ENCODE measurements at regions not wholly inside any gene's neighbourhood (a gene's known extent, or its start where the extent isn't known, plus 50 kb on each side); places are given as distances from the start of the nearest gene placed in this dataset.

GRCh38 chr7:15041226-15041625, 138.7 kb upstream of the DGKB start:
- Histone ChIP-seq H4K8ac (ENCODE audit: low read depth, low read length) (no peak overlapping the region), H3K14ac (ENCODE audit: low read length) (no peak overlapping the region), H2AFZ (ENCODE audit: insufficient read depth, low read length, poor library complexity) (no peak overlapping the region), H3K4me3 (ENCODE audit: low read depth, low read length) (no peak overlapping the region), H3K79me1 (ENCODE audit: low read length) (no peaks in the 10 kb centered on the region), H3K9me3 (ENCODE audit: insufficient read depth, low read depth, low read length) (no peaks in the 10 kb centered on the region), H3K4ac (ENCODE audit: low read depth, low read length) (no peak overlapping the region), H3K4me2 (ENCODE audit: low read length) (no peak overlapping the region), H2AK5ac (ENCODE audit: low read length) (no peak overlapping the region), H4K91ac (ENCODE audit: low read depth, low read length) (no peak overlapping the region), H2BK120ac (ENCODE audit: insufficient read depth, low read length, poor library complexity) (no peak overlapping the region), H3K36me3 (ENCODE audit: control insufficient read depth in 1 of 2, insufficient read depth in 2 of 2, low read length in 2 of 2) (no peaks in the 10 kb centered on the region), H2BK5ac (ENCODE audit: low read depth, low read length, poor library complexity) (no peak overlapping the region), H3K27ac (ENCODE audit: low read depth, low read length) (no peak overlapping the region), H3K4me1 (ENCODE audit: control insufficient read depth in 1 of 2, insufficient read depth in 2 of 2, low read length in 2 of 2) (no peaks in the 10 kb centered on the region), H3K9ac (ENCODE audit: low read length) (no peak overlapping the region), H3K27me3 (ENCODE audit: insufficient read depth, low read length) (no peaks in the 10 kb centered on the region), H3K79me2 (ENCODE audit: control insufficient read depth, insufficient read depth, low read length, poor library complexity) (no peaks in the 10 kb centered on the region), H3K23ac (ENCODE audit: low read length) (no peak overlapping the region), H3K18ac (ENCODE audit: low read length) (no peak overlapping the region), H2BK12ac (ENCODE audit: low read length) (no peak overlapping the region), H4K12ac (ENCODE audit: low read depth, low read length) (no peak overlapping the region)
- WGBS (ENCODE audit: extremely low coverage, insufficient coverage, insufficient read length) = no CpG with 5 or more reads among the region's 5 CpGs
- no peak for DNase-seq

DNA sequence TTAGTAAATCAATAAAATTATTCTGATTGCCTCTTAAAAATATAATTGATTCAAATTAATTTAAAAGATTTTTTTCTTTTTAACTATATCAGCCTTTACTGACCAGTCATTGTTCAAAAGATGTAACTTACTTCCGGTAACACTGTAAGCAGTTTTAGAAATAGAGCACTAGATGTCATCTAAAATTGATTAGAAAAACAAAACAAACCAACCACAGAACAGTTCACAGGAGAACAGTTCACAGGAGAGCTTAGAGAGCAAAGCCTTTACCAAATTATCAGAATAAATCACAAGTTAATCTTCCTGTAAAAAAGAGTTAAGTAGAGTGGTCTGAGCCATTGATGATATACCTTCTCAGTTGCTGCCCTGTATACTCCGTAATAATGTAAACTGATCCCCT, 133.3 kb upstream of the DGKB start:
- Histone ChIP-seq H4K12ac (ENCODE audit: low read depth, low read length) (no peak overlapping the region), H2AFZ (ENCODE audit: insufficient read depth, low read length, poor library complexity) (no peak overlapping the region), H3K36me3 (ENCODE audit: control insufficient read depth in 1 of 2, insufficient read depth in 2 of 2, low read length in 2 of 2) (no peaks in the 10 kb centered on the region), H3K23ac (ENCODE audit: low read length) (no peak overlapping the region), H4K8ac (ENCODE audit: low read depth, low read length) (no peak overlapping the region), H3K79me2 (ENCODE audit: control insufficient read depth, insufficient read depth, low read length, poor library complexity) (no peaks in the 10 kb centered on the region), H4K91ac (ENCODE audit: low read depth, low read length) (no peak overlapping the region), H3K4me1 (ENCODE audit: control insufficient read depth in 1 of 2, insufficient read depth in 2 of 2, low read length in 2 of 2) (no peaks in the 10 kb centered on the region), H3K79me1 (ENCODE audit: low read length) (no peaks in the 10 kb centered on the region), H3K18ac (ENCODE audit: low read length) (no peak overlapping the region), H2AK5ac (ENCODE audit: low read length) (no peak overlapping the region), H3K27me3 (ENCODE audit: insufficient read depth, low read length) (no peaks in the 10 kb centered on the region), H3K14ac (ENCODE audit: low read length) (no peak overlapping the region), H2BK5ac (ENCODE audit: low read depth, low read length, poor library complexity) (no peak overlapping the region), H3K27ac (ENCODE audit: low read depth, low read length) (no peak overlapping the region), H2BK12ac (ENCODE audit: low read length) (no peak overlapping the region), H3K4ac (ENCODE audit: low read depth, low read length) (no peak overlapping the region), H3K9ac (ENCODE audit: low read length) (no peak overlapping the region), H2BK120ac (ENCODE audit: insufficient read depth, low read length, poor library complexity) (no peak overlapping the region), H3K9me3 (ENCODE audit: insufficient read depth, low read depth, low read length) (no peaks in the 10 kb centered on the region), H3K4me2 (ENCODE audit: low read length) (no peak overlapping the region), H3K4me3 (ENCODE audit: low read depth, low read length) (no peak overlapping the region)
- no CpG with 5 or more reads among the region's 2 CpGs for WGBS (ENCODE audit: extremely low coverage, insufficient coverage, insufficient read length)
- DNase-seq = no peak

GRCh38 chr7:15033039-15033438, 130.5 kb upstream of the DGKB start:
- Histone ChIP-seq H3K18ac (ENCODE audit: low read length) (no peak overlapping the region), H2AK5ac (ENCODE audit: low read length) (no peak overlapping the region), H3K27ac (ENCODE audit: low read depth, low read length) (no peak overlapping the region), H4K12ac (ENCODE audit: low read depth, low read length) (no peak overlapping the region), H2BK120ac (ENCODE audit: insufficient read depth, low read length, poor library complexity) (no peak overlapping the region), H2BK12ac (ENCODE audit: low read length) (no peak overlapping the region), H2BK5ac (ENCODE audit: low read depth, low read length, poor library complexity) (no peak overlapping the region), H3K23ac (ENCODE audit: low read length) (no peak overlapping the region), H3K9ac (ENCODE audit: low read length) (no peak overlapping the region), H3K4ac (ENCODE audit: low read depth, low read length) (no peak overlapping the region), H3K14ac (ENCODE audit: low read length) (no peak overlapping the region), H3K9me3 (ENCODE audit: insufficient read depth, low read depth, low read length) (no peaks in the 10 kb centered on the region), H3K36me3 (ENCODE audit: control insufficient read depth in 1 of 2, insufficient read depth in 2 of 2, low read length in 2 of 2) (no peaks in the 10 kb centered on the region), H3K79me2 (ENCODE audit: control insufficient read depth, insufficient read depth, low read length, poor library complexity) (no peaks in the 10 kb centered on the region), H4K8ac (ENCODE audit: low read depth, low read length) (no peak overlapping the region), H4K91ac (ENCODE audit: low read depth, low read length) (no peak overlapping the region), H3K27me3 (ENCODE audit: insufficient read depth, low read length) (no peaks in the 10 kb centered on the region), H3K79me1 (ENCODE audit: low read length) (no peaks in the 10 kb centered on the region), H3K4me1 (ENCODE audit: control insufficient read depth in 1 of 2, insufficient read depth in 2 of 2, low read length in 2 of 2) (no peaks in the 10 kb centered on the region), H3K4me2 (ENCODE audit: low read length) (no peak overlapping the region), H2AFZ (ENCODE audit: insufficient read depth, low read length, poor library complexity) (no peak overlapping the region), H3K4me3 (ENCODE audit: low read depth, low read length) (no peak overlapping the region)
- DNase-seq = no peak
- no CpG with 5 or more reads among the region's 2 CpGs for WGBS (ENCODE audit: extremely low coverage, insufficient coverage, insufficient read length)

- H3K27me3 ChIP-seq (ENCODE audit: insufficient read depth, low read length) = no peaks in the 10 kb centered on the region
- H3K36me3 ChIP-seq (ENCODE audit: control insufficient read depth in 1 of 2, insufficient read depth in 2 of 2, low read length in 2 of 2) = no peaks in the 10 kb centered on the region
- H3K79me1 ChIP-seq (ENCODE audit: low read length) = no peaks in the 10 kb centered on the region
- H3K79me2 ChIP-seq (ENCODE audit: control insufficient read depth, insufficient read depth, low read length, poor library complexity) = no peaks in the 10 kb centered on the region
- no peaks in the 10 kb centered on the region for H3K9me3 ChIP-seq (ENCODE audit: insufficient read depth, low read depth, low read length)
- DNase-seq = no peak
- H3K18ac ChIP-seq (ENCODE audit: low read length) = no peak overlapping the region
- no peak overlapping the region for H3K4me2 ChIP-seq (ENCODE audit: low read length)
- no peak overlapping the region for H3K14ac ChIP-seq (ENCODE audit: low read length)
- H3K4ac ChIP-seq (ENCODE audit: low read depth, low read length) = no peak overlapping the region
- H2AK5ac ChIP-seq (ENCODE audit: low read length) = no peak overlapping the region
- no peak overlapping the region for H2BK120ac ChIP-seq (ENCODE audit: insufficient read depth, low read length, poor library complexity)
- no peak overlapping the region for H3K27ac ChIP-seq (ENCODE audit: low read depth, low read length)
- H3K4me1 ChIP-seq (ENCODE audit: control insufficient read depth in 1 of 2, insufficient read depth in 2 of 2, low read length in 2 of 2) = peaks cover 0 to 5% of the 10 kb centered on the region in 2 experiments
- H3K4me3 ChIP-seq (ENCODE audit: low read depth, low read length) = no peak overlapping the region
- H4K12ac ChIP-seq (ENCODE audit: low read depth, low read length) = no peak overlapping the region
- H2BK12ac ChIP-seq (ENCODE audit: low read length) = no peak overlapping the region
- no peak overlapping the region for H3K23ac ChIP-seq (ENCODE audit: low read length)
- no CpG with 5 or more reads among the region's 2 CpGs for WGBS (ENCODE audit: extremely low coverage, insufficient coverage, insufficient read length)
- no peak overlapping the region for H2BK5ac ChIP-seq (ENCODE audit: low read depth, low read length, poor library complexity)
- no peak overlapping the region for H2AFZ ChIP-seq (ENCODE audit: insufficient read depth, low read length, poor library complexity)
- no peak overlapping the region for H4K91ac ChIP-seq (ENCODE audit: low read depth, low read length)
- no peak overlapping the region for H3K9ac ChIP-seq (ENCODE audit: low read length)
- no peak overlapping the region for H4K8ac ChIP-seq (ENCODE audit: low read depth, low read length)
Observed at GRCh38 chr7:15018981-15019380, 116.4 kb upstream of the DGKB start.
